IPS-NIHi11 (cell line): ENCODE measurements at regions not wholly inside any gene's neighbourhood (a gene's known extent, or its start where the extent isn't known, plus 50 kb on each side); places are given as distances from the start of the nearest gene placed in this dataset.
A peak's percentile ranks its signal among the peaks of the same experiment; 100 is the strongest.

Experiments used
- DNase-seq: peaks from one replicate; pipeline ENCODE4 v3.0.0; 2012; ENCODE audit warnings: mixed read lengths, low spot score

DNA sequence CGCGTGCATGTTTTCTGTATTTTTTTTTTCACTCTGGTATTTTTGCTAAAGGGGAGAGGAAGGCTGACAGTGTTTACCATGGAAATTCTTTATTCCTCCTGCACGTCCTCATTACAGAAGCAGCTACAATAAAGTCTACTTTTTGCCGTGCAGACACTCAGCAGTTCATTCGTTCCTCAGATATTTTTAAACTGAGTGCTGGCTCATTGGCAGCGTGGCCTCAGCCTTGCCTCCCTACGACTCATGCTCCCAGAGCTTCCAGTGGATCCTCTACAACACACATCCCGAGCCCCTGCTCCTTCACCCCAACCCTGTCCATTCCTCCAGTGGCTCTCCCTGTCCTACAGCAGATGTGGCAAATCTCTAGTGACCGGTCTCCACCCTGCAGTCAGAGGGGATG, 239.2 kb upstream of the ZMIZ1 start:
- no peak for DNase-seq

GRCh38 chr10:78830062-78830975, 238.4 kb upstream of the ZMIZ1 start:
- DNase-seq: no peak

- no peak for DNase-seq
These were observed 237.8 kb upstream of the ZMIZ1 start for GRCh38 chr10:78830976-78831375.

- DNase-seq: no peak
These were observed 237.3 kb upstream of the ZMIZ1 start for GRCh38 chr10:78831461-78831860.

DNA sequence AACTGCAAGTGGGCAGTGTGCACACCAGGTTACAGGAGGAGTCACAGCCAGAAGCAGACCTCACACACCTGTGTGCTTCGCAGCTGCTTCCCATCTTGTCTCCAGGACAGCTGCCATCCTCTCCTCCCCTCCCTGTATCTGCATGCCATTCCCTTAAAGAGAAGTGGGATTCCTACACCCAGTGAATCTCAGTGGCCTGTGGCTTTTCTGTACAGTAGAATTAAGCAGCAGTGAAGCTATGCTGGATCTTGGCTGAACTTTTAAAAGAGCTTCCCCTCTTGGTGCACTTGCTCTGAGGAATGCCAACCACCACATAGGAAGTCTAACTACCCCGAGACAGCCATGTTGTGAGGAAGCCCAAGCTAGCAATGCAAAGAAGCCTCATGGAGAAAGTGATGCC, 236.5 kb upstream of the ZMIZ1 start:
- no peak for DNase-seq

GRCh38 chr10:78838141-78838657, 230.6 kb upstream of the ZMIZ1 start:
- DNase-seq: no peak

DNA sequence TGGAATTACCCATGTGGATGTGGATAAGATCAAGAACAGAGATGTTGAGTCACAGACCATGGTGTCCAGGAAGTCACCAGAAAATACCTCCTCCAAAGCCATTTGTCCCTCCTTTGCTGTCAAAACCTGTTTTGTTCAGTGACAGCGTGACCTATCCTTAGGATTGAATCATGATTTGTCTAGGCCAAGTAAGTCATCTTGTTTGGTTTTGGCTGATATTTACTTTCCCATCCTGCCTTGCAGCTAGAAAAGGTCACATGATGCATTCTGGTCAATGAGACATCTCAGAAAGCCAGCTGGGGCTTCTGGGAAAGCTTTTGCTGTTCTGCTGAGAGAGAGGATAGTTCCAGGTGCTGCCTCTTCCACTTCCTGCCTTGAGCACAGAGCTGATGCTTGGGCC, 225.3 kb upstream of the ZMIZ1 start:
- DNase-seq: no peak

DNA sequence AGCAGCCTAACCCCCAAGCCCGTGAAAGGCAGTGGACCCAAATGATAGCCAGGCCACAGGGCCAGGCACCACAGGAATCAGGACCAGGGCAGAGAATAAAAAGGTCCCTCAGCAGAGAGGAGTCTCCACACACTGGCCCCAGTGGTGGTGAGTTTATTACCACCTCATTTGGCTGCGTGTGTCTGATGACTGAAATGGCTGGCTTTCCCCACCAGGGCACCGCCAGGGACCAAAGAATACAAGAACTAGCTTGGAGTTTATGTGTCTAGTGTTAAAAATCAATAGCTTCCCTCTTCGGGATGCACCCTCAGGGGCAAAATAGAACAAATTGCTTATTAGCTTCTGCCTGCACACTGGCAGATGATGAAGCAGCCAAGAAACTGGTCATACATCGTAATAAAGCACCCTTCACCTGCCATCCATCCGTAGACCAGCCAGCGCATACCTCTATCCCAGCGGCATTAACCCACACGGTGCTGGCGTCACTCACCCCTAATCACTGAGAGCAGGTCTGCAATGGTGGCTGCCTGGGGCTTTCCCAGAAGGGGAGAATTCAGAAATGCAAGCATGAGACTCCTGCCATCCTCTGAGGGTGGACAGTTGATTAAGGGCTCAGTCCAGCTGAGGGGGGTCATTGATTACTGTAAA, 223.7 kb upstream of the ZMIZ1 start:
- DNase-seq: peak; percentile 44

DNA sequence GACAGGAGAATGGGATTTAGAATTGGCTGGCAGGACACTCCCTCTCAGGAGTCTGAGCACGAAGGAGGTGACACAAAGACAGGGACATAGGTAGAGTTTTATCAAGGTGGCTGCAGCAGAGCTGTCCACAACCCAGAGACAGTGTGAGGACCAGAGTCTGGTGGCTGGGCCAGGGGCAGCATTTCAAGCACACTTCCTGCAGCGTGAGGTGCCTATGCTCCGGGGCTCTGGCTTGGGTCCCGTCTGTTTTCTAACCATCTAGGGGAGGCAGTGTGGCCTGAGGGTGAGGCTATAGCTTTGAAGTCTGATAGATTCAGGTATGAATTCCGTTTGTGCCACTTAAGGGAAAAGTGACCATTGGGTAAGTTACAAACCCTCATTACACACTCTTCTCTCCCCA, 222.7 kb upstream of the ZMIZ1 start:
- no peak for DNase-seq

DNA sequence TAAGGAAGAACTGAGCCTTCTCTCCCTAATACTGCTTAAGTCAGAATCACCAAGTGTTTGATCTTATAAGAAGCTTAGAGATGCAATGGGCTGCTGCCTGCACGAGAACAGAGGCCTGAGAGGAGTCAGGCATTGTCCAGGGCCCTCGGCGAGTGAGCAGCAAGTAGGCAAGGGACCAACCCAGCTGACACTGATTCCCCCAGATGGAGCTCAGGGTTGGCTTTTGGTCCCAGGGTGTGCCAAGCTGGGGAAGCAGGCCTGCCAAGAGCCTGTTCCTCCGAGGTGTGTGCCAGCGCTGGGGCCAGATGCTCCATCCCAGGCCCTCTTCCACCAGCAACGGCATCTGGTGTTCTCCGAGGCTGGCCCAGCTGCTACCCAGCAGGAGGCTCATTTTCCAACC, 222.0 kb upstream of the ZMIZ1 start:
- no peak for DNase-seq

- no peak for DNase-seq
These were observed 221.3 kb upstream of the ZMIZ1 start for GRCh38 chr10:78847485-78847884.

- no peak for DNase-seq
These were observed 219.7 kb upstream of the ZMIZ1 start for GRCh38 chr10:78849115-78849514.

GRCh38 chr10:78849731-78850130, 219.0 kb upstream of the ZMIZ1 start:
- no peak for DNase-seq

DNA sequence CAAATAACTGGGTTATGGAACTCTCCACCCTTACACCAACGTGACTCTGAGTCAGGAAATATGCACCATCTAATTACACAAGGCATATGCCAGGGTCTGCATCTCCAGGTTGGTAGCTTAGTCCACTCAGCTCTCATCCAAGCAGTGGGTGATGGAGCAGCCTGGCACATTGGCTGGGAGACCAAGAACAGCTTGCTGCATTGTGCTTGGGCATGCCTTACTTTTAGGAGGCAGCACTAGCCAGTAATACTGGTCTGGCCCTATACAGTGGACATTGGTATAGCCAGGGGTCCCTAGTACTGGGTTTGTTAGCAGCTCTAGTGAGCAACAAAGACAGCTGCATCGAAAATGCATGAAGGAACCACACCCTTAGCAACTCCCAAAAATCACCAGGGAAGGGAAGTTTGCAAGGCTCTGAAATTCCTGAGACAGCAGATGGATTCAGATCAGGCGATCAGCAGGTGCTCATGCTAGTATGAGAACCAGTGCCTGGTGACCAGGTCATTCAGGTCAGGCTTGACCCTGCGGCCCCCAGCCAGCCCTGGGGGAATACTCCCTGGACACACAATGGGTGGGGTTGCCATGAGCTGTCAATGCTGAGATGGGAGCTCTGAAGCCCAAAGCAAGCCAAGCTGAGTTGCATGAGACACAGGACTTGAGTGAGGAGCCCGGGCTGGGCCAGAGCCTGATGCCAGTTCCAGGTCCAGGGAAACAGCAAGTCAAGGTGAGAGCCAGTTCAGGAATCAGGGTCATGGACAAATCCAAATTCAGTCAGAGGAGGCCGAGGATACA, 217.9 kb upstream of the ZMIZ1 start:
- no peak for DNase-seq

DNA sequence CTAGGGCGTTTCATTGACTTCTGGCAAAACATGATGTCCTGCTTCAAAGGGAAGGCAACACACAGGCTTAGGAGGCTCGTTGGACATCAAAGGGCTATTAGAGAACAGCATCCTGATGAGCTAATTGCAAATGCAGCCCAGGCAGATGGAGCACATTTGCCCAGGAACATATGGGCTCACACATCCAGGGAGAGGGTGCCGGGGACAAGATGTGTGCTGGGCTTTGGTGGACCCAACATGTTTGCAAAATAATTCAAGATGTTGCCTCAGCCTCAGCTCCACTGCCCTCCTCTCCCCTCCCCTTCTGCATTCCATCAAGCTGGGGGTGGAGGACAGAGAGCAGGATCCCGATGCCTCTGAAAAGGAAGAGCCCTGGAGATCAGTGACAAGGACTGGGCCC, 217.1 kb upstream of the ZMIZ1 start:
- DNase-seq: no peak

- peak; percentile 76 for DNase-seq
These were observed 216.1 kb upstream of the ZMIZ1 start for GRCh38 chr10:78852466-78853240.

GRCh38 chr10:78853864-78854263, 214.9 kb upstream of the ZMIZ1 start:
- no peak for DNase-seq

- no peak for DNase-seq
These were observed 212.3 kb upstream of the ZMIZ1 start for GRCh38 chr10:78856421-78856820.

DNA sequence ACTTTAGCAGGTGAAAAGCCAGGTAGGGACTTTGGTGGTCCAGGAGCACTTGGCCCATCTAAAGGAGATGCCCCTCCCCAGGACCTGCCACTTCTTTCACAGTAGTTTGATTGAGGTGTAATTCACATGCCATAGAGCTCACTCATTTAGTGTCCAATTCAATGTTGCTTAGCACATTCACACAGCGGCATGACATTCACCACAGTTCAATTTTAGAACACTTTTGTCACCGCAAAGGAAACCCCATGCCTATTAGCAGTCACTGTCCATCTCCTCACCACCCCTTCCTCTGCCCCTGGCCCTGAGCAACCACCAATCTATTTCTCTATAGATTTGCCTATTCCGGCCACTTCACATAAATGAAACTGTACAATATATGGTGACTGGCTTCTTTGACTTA, 211.6 kb upstream of the ZMIZ1 start:
- no peak for DNase-seq

DNA sequence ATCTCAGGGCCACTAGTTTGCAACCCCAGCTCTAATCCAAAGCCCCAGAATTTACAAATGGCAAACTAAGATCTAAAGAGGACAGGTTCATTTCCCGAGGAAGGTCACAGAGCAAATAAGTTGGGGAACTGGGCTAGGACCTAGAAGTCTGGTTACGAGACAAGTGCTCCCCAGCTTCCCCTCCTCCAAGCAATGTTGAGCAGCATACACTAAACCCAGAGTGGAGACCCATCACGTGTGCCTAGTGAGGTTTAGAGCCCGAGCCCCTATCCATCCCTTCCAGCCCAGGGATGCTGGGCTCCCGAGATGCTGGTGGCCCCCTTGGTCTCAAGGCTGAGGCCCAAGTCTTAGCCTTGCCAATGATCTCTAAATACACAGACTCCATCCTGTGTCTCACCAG, 209.5 kb upstream of the ZMIZ1 start:
- no peak for DNase-seq

DNA sequence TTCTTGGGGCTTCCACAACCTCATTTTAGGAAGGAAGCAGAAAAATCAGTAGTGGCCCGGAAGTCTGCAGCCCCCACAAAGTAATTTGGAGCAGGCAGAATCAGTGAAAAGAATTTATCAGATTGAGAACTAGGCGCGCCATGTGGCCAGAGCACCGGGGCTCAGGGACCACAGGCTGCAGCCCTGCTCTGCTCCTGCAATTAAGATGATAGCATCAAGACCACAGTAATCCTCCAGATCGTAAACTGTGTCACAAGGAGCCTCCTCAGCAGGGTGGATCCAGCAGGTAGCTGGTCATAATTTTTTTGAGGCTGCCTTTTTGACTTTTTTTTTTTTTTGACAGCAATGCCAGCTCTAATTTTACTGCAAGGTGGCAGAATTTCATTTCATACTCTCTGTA, 209.0 kb upstream of the ZMIZ1 start:
- DNase-seq: no peak
